ENCODE measurements at regions not wholly inside any gene's neighbourhood (a gene's known extent, or its start where the extent isn't known, plus 50 kb on each side); places are given as distances from the start of the nearest gene placed in this dataset.
"Not testable (repeated sequence)": the region's sequence is repeated elsewhere in the genome, so short reads cannot be mapped to it uniquely, and the experiment has no call there.

GRCh38 chr16:88139141-88139540 lies 187.9 kb downstream of the BANP start:
- TF ChIP-seq EZH2 (IDR thresholded peaks at IDR 0.05; ENCODE audit: borderline replicate concordance, low read depth, low read length, severe bottlenecking); POLR2AphosphoS5 (IDR thresholded peaks at IDR 0.05; ENCODE audit: insufficient read depth, low read depth, low read length); POLR2A (IDR thresholded peaks at IDR 0.05; ENCODE audit: low read depth, low read length); CTCF (IDR thresholded peaks at IDR 0.05; ENCODE audit: extremely low read depth in 1 of 2, insufficient read depth in 1 of 2, low read depth in 1 of 2, low read length in 2 of 2); MAX (IDR thresholded peaks at IDR 0.05; ENCODE audit: insufficient read depth, insufficient read length); MYC (IDR thresholded peaks at IDR 0.05; ENCODE audit: low read depth, low read length); FOS (IDR thresholded peaks at IDR 0.05; ENCODE audit: borderline replicate concordance, insufficient read depth, low read length): not testable (repeated sequence)
